Testis (tissue), 2 donors: ENCODE measurements at regions not wholly inside any gene's neighbourhood (a gene's known extent, or its start where the extent isn't known, plus 50 kb on each side); places are given as distances from the start of the nearest gene placed in this dataset.

Experiments
- DNase-seq: peaks from one replicate; pipeline ENCODE4 v3.0.0-alpha.2; 2019
- H3K27ac ChIP-seq, 2 donors: fragments of 200-600 bp; sonication (generic); one replicate each; pipeline ENCODE4 v1.5.1; 2019
- H3K27me3 ChIP-seq: fragments of 200-600 bp; sonication (generic); one replicate; pipeline ENCODE4 v1.5.1; 2019
- H3K36me3 ChIP-seq: fragments of 200-600 bp; sonication (generic); one replicate; pipeline ENCODE4 v1.5.1; 2017; ENCODE audit warnings: low read depth; ENCODE audit errors: missing control alignments
- H3K4me1 ChIP-seq: fragments of 200-600 bp; sonication (generic); one replicate; pipeline ENCODE4 v1.5.1; 2019
- H3K4me3 ChIP-seq, 2 donors: fragments of 200-600 bp; sonication (generic); one replicate each; pipeline ENCODE4 v1.5.1; 2017 to 2019
- H3K9me3 ChIP-seq: fragments of 200-600 bp; sonication (generic); one replicate; pipeline ENCODE4 v1.5.1; 2017
- CTCF ChIP-seq, 3 experiments: fragments of 450-650 bp in 2 of 3; fragments of 200-600 bp in 1 of 3; sonication (generic) in 1 of 3; IDR thresholded peaks; one replicate each; pipeline ENCODE4 v1.5.1; 2016 to 2019; ENCODE audit warnings: antibody characterized with exemption in 3 of 3, mild to moderate bottlenecking in 2 of 3, moderate library complexity in 1 of 3
- POLR2A ChIP-seq: fragments of 450-650 bp; IDR thresholded peaks from one replicate; pipeline ENCODE4 v1.6.1; 2017; ENCODE audit warnings: antibody characterized with exemption, mild to moderate bottlenecking, moderate library complexity
- WGBS, 2 donors: methylation state at CpG; one replicate each; pipeline ENCODE4 v1.1.5; 2018; 5-methylcytosine and 5-hydroxymethylcytosine counted together
- intact Hi-C: fragments of 100-400 bp; cut with DNase I; formaldehyde crosslinking; loops from one replicate; pipeline ENCODE4 v1.15.1; 2023; ENCODE audit warnings: low total_unique reads

- H3K27me3 ChIP-seq, result no peaks in the 10 kb centered on the region
- no peak overlapping the region for H3K4me3 ChIP-seq
- H3K27ac ChIP-seq, result no peak overlapping the region
- no peaks in the 10 kb centered on the region for H3K4me1 ChIP-seq
- WGBS, 2 donors, result 79 to 89% methylated on average over 2 of the region's 2 CpGs
- H3K36me3 ChIP-seq, result no peaks in the 10 kb centered on the region
- intact Hi-C loops, result no loop called here
- no peak for DNase-seq
- no peaks in the 10 kb centered on the region for H3K9me3 ChIP-seq
- TF ChIP-seq POLR2A, result no peak
- no peak for TF ChIP-seq CTCF (IDR thresholded peaks at IDR 0.05)
These were observed 1304.6 kb downstream of the EPHA7 start for GRCh38 chr6:92114797-92115196.

- 0 to 48% methylated on average over 1 of the region's 1 CpG for WGBS, 2 donors
- H3K9me3 ChIP-seq, result no peaks in the 10 kb centered on the region
- intact Hi-C loops, result no loop called here
- no peaks in the 10 kb centered on the region for H3K4me1 ChIP-seq
- no peaks in the 10 kb centered on the region for H3K36me3 ChIP-seq
- no peaks in the 10 kb centered on the region for H3K27me3 ChIP-seq
- no peak overlapping the region for H3K27ac ChIP-seq
- no peak for DNase-seq
- TF ChIP-seq POLR2A (no peak), CTCF (IDR thresholded peaks at IDR 0.05) (no peak)
- H3K4me3 ChIP-seq, result no peak overlapping the region
These were observed 1305.2 kb downstream of the EPHA7 start for GRCh38 chr6:92114091-92114675.

GRCh38 chr6:92111386-92111785 is 1308.0 kb downstream of the EPHA7 start:
- WGBS, 2 donors, result 73 to 76% methylated on average over 2 of the region's 2 CpGs
- H3K4me3 ChIP-seq, result no peak overlapping the region
- H3K4me1 ChIP-seq, result no peaks in the 10 kb centered on the region
- no peak for DNase-seq
- H3K27ac ChIP-seq, result no peak overlapping the region
- H3K27me3 ChIP-seq, result no peaks in the 10 kb centered on the region
- H3K36me3 ChIP-seq, result no peaks in the 10 kb centered on the region
- no peak for TF ChIP-seq CTCF (IDR thresholded peaks at IDR 0.05)
- TF ChIP-seq POLR2A, result no peak
- intact Hi-C loops, result no loop called here
- H3K9me3 ChIP-seq, result no peaks in the 10 kb centered on the region

GRCh38 chr6:92110403-92110802 is 1309.0 kb downstream of the EPHA7 start:
- TF ChIP-seq CTCF (IDR thresholded peaks at IDR 0.05), result no peak
- TF ChIP-seq POLR2A, result no peak
- intact Hi-C loops, result no loop called here
- H3K4me1 ChIP-seq, result no peaks in the 10 kb centered on the region
- H3K4me3 ChIP-seq, result no peak overlapping the region
- H3K27me3 ChIP-seq, result no peaks in the 10 kb centered on the region
- no peak for DNase-seq
- no peaks in the 10 kb centered on the region for H3K9me3 ChIP-seq
- no peaks in the 10 kb centered on the region for H3K36me3 ChIP-seq
- H3K27ac ChIP-seq, result no peak overlapping the region
- WGBS, 2 donors, result 13 to 14% methylated on average over 4 of the region's 4 CpGs

GRCh38 chr6:92109956-92110355 is 1309.4 kb downstream of the EPHA7 start:
- TF ChIP-seq CTCF (IDR thresholded peaks at IDR 0.05) (no peak), POLR2A (no peak)

More at GRCh38 chr6:92109956-92110355, 1309.4 kb downstream of the EPHA7 start:
- H3K36me3 ChIP-seq, result no peaks in the 10 kb centered on the region
- no peaks in the 10 kb centered on the region for H3K27me3 ChIP-seq
- WGBS, 2 donors, result 44 to 56% methylated on average over 5 of the region's 5 CpGs
- no peak overlapping the region for H3K4me3 ChIP-seq
- no peaks in the 10 kb centered on the region for H3K4me1 ChIP-seq
- no peak overlapping the region for H3K27ac ChIP-seq
- no peak for DNase-seq
- no peaks in the 10 kb centered on the region for H3K9me3 ChIP-seq
- intact Hi-C loops, result no loop called here
